SIG-M5 treated with dmso at 0.1 percent for 504 hours (cell line): ENCODE measurements at regions not wholly inside any gene's neighbourhood (a gene's known extent, or its start where the extent isn't known, plus 50 kb on each side); places are given as distances from the start of the nearest gene placed in this dataset.
"Not testable (repeated sequence)": the region's sequence is repeated elsewhere in the genome, so short reads cannot be mapped to it uniquely, and the experiment has no call there.

Experiments
- DNase-seq: peaks from one replicate; lab custom pipeline; 2025; ENCODE audit not compliant: unreplicated experiment; lab: John Stamatoyannopoulos, UW

DNA sequence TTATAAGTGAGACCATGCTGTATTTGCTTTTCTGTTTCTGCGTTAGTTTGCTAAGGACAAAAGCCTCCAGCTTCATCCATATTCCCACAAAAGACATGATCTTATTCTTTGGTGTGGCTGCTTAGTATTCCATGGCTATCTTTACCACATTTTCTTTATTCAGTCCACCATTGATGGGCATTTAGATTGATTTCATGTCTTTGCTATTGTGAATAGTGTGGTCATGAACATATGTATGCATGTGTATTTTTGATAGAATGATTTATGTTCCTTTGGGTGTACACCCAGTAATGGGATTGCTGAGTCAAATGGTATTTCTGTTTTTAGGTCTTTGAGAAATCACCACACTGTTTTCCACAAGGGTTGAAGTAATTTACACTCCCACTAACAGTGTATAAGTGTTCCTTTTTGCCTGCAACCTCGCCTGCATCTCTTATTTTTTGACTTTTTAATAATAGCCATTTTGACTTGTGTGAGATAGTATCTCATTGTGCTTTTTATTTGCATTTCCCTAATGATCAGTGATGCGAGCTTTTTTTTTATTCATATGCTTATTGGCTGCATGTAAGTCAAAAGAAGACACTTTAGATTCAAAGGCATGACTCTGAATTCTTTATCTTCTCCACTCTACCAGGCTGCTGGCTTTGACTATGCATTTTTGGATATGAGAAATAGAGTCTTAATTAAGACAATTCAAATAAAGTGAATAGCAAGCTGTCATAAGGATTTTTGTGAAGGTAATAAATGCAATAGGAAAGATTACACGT is 183.3 kb upstream of the SYNPR start:
- no peak for DNase-seq

GRCh38 chr3:63096248-63097058 is 181.7 kb upstream of the SYNPR start:
- no peak for DNase-seq

DNA sequence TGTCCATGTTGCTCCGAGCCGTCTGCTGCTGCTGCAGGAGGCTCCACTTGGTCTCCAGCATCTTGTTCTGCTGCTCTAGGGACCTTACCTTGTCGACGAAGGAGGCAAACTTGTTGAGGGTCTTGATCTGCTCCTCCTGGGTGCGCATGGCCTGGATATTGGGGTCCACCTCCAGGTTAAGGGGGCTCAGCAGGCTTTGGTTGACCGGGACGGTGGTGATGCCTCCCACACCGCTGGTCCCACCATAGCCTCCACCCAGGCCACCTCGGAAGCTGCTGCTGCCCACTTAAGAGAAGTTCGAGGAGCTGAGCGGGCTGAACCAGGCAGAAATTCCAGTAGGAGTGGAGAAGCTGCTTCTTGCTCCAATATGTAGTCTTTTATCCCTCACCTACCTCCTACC is 180.7 kb upstream of the SYNPR start:
- no peak for DNase-seq

DNA sequence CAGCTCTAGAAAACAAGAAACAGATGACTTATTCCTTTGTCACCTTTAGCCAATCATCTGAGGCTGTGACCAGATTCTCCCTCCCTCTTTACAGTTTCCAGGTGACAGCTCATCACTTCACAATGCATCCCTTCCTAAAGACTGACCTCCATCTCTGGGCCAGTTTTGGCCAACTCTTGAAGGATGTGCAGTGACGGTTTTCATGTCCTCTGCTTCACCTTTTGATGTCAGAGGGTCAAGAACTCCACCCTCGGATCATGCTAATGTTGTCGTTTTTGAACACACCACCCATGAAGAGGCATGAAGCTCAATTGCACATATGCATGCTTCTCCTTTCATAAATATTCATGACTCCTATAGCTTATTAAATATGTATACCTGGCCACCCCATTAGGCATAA is 161.2 kb upstream of the SYNPR start:
- no peak for DNase-seq

DNA sequence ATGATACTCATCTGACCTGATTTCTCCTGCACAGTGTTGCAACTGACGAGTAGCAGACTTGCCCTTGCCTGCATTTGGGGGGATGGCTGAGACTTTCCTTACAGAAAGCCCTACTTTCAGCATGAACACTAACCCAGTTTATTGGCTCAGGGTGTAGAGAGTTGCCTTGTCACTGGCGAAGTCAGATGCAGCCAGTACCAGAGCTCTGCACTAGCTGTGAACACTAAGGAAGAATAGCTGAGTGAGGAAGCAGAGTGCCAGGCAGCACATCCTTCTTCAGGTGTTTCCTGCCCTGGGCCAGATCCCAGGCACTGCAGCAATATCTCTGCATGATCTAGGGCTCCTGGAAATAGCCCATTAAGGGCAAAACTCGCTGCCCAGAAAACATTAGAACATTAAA is 154.0 kb upstream of the SYNPR start:
- no peak for DNase-seq

DNA sequence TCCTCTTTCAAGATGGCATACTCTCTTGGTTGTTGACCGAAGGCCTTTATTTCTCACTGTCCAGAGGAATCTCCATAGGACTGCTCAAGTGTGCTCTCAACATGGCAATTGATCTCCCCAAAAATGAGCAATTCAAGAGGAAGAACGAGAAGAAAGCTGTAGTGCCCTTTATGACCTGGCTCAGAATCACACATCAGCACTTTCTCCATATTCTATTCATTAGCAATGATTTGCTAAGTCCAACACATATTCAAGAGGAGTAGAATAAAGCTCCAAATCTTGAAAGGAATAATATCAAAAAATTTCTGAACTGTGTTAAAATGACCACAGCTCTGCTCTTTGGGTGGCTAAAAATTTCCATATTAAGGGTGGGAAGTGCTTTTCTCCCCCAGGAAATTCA is 151.6 kb upstream of the SYNPR start:
- DNase-seq = no peak

- no peak for DNase-seq
Measured at GRCh38 chr3:63128380-63128779, 149.7 kb upstream of the SYNPR start.

GRCh38 chr3:63130625-63131024 is 147.5 kb upstream of the SYNPR start:
- no peak for DNase-seq

DNA sequence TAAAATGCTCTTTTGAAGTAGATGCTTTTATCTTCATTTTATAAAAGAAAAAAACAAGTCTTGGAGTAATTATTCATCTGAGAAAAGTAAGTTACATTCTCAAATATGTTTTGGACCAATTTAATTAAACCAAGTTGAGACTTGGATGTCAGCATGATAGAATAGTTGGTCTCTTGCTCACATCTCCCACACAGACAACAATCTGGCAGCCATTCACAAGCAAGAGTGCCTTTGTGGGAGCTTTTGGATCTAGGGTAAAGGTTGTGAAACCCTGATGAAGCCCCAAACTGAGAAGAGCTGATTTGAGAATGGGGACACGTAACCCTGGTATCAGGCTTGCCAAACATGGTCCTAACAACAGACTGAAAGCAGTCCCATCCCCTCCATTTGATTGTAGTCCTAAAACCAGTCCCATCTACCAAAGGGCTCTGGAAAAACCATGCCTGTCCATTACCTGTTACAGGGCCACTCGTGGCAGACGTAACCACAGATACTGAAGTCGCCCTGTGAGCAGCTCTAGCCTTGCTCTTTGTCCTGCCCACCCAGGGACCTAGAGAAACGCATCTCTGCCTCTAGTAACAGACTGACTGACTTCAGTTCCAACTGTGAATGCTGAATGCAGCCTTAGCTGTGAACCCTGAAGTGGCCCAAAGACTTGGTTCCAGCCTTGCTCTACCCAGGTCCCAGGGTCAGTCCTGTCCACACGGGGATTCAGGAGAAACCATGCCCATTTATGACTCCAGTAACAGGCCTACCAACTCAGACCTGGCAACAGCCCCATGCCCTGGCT is 145.5 kb upstream of the SYNPR start:
- no peak for DNase-seq

GRCh38 chr3:63135367-63135766 is 142.7 kb upstream of the SYNPR start:
- DNase-seq = peak; percentile 17

- DNase-seq = not testable (repeated sequence)
Measured at GRCh38 chr3:63136249-63136648, 141.9 kb upstream of the SYNPR start.

DNA sequence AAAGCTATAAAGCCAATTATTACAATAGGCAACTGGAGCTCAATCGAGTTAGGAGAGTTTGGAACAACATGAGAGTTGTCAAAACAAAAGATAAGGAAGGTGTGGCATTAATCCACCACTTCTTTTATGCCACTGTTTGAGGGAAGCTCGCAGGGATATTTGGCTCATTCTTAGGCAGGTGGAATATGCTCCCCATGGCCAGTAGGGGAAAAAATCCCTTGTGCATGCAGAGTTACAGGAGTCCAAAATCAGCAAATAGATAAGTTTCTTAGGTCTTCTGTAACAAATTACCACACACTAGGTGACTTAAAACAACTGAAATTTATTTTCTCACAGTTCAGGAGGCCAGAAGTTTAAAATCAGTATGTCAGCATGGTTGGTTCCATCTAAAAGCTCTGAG is 135.4 kb upstream of the SYNPR start:
- no peak for DNase-seq

GRCh38 chr3:63146154-63146553 is 132.0 kb upstream of the SYNPR start:
- no peak for DNase-seq

DNA sequence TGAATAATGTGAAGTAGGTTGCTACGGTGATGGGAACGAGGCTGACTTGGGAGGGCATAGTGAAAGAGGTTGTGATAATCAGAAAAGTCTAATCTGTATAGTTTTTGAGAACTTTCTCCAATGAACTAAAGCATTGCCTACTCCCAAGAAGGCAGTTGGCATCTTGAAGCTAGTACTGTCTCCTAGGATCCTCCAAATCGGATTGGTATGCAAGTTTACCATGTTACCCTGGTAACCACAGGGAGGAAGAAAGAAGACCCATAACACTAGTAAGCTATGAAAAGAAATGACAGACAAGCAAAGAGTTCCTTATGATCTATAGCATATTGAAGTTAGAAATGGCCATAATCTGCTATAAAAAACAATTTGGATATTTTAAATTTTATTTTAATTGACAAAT is 127.2 kb upstream of the SYNPR start:
- DNase-seq = no peak

DNA sequence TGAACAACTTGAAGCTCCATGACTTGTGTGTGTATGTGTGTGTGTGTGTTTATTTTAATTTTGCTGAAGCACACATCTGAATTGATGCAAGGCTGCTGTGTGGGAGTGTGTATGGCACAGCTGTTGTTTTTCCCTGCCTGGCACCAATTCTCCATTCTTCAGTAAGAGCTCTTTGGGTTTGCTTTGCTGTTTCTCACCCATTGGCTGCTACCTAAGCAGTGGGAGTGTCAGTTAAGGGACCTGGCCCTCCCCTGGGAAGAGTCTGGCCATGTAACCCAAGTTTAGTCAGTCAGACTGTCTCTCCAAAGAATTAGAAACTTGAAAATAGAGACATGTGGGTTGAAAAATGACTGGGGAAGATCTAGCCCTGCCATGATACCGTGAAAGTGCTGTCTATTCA is 126.2 kb upstream of the SYNPR start:
- no peak for DNase-seq

GRCh38 chr3:63159764-63160163 is 118.3 kb upstream of the SYNPR start:
- DNase-seq = no peak

- DNase-seq = no peak
Measured at GRCh38 chr3:63167113-63167512, 111.0 kb upstream of the SYNPR start.

DNA sequence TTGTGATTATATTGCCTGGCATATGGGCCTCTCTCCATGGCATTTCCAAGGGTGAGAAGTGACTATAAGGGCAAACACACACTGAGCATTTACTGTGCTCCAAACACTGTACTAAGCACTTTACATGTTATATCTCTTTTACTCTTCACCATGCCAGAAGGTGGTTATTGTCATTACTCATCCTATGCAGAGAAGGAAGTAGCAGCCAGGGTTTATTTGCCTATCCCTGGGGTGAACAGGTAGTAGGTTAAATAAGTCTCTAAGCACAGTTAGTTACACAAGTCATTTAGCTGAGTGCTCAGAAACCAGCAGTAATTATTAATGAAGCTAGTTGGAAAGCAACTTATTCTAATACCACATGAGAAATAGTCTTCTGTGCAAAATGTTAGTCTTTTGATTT is 109.9 kb upstream of the SYNPR start:
- no peak for DNase-seq

DNA sequence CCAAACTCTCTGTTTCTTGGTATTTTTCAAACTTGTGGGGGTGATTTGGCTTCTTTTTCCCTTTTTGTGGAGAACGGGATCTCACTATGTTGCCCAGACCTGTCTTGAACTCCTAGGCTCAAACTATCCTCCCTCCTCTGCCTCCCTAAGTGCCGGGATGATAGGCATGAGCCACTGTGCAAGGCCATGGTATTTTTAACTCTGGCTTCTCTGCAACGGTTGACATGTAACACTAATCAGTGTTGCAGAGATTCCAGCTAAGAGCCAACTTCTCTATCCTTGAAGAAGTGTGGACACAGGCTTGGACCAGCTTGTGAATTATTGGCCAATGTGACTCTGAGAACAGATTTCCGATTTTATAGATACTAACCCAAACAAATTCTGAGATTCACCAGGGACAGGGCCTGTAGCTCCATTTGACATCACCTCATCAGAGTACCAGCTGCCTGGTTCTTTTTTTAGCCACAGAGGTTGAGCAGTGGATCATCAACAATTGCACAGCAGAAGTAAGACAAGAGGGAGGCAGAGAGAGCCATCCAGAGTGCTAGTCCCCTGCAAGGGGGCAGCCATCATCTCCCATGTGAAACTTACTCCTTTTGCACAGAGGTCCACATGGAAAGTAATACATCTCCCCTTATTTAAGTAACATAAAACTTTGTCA is 98.1 kb upstream of the SYNPR start:
- DNase-seq = no peak

- DNase-seq = no peak
Measured at GRCh38 chr3:63192248-63192647, 85.9 kb upstream of the SYNPR start.

DNA sequence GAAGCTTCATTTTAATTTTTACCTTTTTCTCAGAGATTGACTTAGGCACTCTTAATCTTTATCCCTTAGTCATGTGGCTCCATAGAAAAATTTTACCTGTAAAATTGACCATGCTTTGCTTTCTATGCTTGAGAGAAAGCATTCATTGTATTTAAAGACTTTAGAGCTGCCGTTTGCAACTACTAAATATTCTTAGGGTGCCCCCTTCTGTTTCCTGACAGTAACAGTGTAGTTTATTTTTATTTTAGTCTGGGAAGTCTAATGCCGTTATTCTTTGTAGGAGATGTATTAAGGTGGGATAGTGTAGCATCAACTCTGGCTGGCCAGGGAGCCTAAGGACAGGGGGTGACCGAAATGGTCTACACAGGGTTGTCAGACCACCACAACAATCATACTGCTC is 84.5 kb upstream of the SYNPR start:
- peak; percentile 84 for DNase-seq
